K562 (cell line): ENCODE measurements at regions not wholly inside any gene's neighbourhood (a gene's known extent, or its start where the extent isn't known, plus 50 kb on each side); places are given as distances from the start of the nearest gene placed in this dataset.

Experiments used
- ATAC-seq: fragments of 200-7000 bp; cut with Tn5 transposase; 3 replicates; pipeline ENCODE4 v1.9.1; 2020; ENCODE audit warnings: moderate library complexity
- BruUV-seq: library from RNA; stranded (reverse); fragments of 400-500 nt; replicated peaks from 2 replicates; lab custom pipeline; 2021; lab: Mats Ljungman, UMichigan
- CTCF ChIA-PET: fragments of 300-600 bp; formaldehyde crosslinking; extraction: SDS; loops from one replicate; lab custom pipeline; 2021; ENCODE audit warnings: low intra/inter-chr PET ratio; lab: Yijun Ruan, JAX
- POLR2A ChIA-PET: fragments of 300-600, 350-650 bp; sonication (Branson Sonifier 250); formaldehyde crosslinking; extraction: SDS; loops from one replicate; lab custom pipeline; 2021; ENCODE audit warnings: antibody characterized with exemption, inconsistent platforms; lab: Yijun Ruan, JAX
- DNase-seq, 4 experiments: peaks; one replicate each; pipeline versions ENCODE4 v3.0.0 to v3.0.0-alpha.2; 2011 to 2018; ENCODE audit warnings: low spot score in 3 of 4, mixed read lengths in 3 of 4; ENCODE audit errors: extremely low read depth in 1 of 4
- FAIRE-seq: peaks from 2 replicates; lab custom pipeline; 2011; peaks lifted over from hg19 to GRCh38; lab: Jason Lieb, UNC
- H2AFZ ChIP-seq: 2 replicates; pipeline ENCODE4 v1.6.0; 2011; ENCODE audit warnings: low read depth, low read length, control low read depth, inconsistent platforms
- H3K27ac ChIP-seq: fragments of 200-600 bp; 3 replicates; pipeline ENCODE4 v1.8.0; 2011; ENCODE audit warnings: low read depth, mild to moderate bottlenecking, control low read depth, inconsistent platforms, low read length, moderate library complexity, mixed read lengths; ENCODE audit errors: extremely low read depth
- H3K27me3 ChIP-seq, 2 experiments: fragments of 300-600 bp in 1 of 2; 2 replicates in 1 of 2; 3 replicates in 1 of 2; pipeline versions ENCODE4 v1.6.0 to v1.8.0; 2011; ENCODE audit warnings: inconsistent platforms in 2 of 2, low read length in 2 of 2, mild to moderate bottlenecking in 1 of 2, mixed read lengths in 1 of 2, moderate library complexity in 1 of 2; ENCODE audit not compliant: control insufficient read depth in 2 of 2, insufficient read depth in 2 of 2
- H3K36me3 ChIP-seq: fragments of 300-600 bp; 3 replicates; pipeline ENCODE4 v1.8.0; 2011; ENCODE audit warnings: mild to moderate bottlenecking, low read length, inconsistent platforms; ENCODE audit not compliant: control insufficient read depth, insufficient read depth
- H3K4me1 ChIP-seq, 2 experiments: fragments of 200-600 bp in 1 of 2; replicated peaks in 1 of 2; 2 replicates in 1 of 2; 3 replicates in 1 of 2; pipeline versions ENCODE4 v1.5.1 to v1.8.0; 2011; ENCODE audit warnings: inconsistent platforms in 2 of 2, low read length in 2 of 2, mild to moderate bottlenecking in 1 of 2, mixed read lengths in 1 of 2, moderate library complexity in 1 of 2; ENCODE audit not compliant: control insufficient read depth in 2 of 2, insufficient read depth in 2 of 2
- H3K4me2 ChIP-seq: 2 replicates; pipeline ENCODE4 v1.6.1; 2011; ENCODE audit warnings: low read length, control low read depth, inconsistent platforms, mixed read lengths; ENCODE audit not compliant: insufficient read depth
- H3K4me3 ChIP-seq: fragments of 200-600 bp; sonication (generic), shearing (Covaris generic); 2 replicates; pipeline ENCODE4 v1.5.1; 2016; ENCODE audit warnings: control low read depth, inconsistent platforms
- H3K79me2 ChIP-seq: fragments of 200-600 bp; 3 replicates; pipeline ENCODE4 v1.8.0; 2011; ENCODE audit warnings: low read length, inconsistent platforms; ENCODE audit not compliant: control insufficient read depth, insufficient read depth
- H3K9ac ChIP-seq, 2 experiments: 2 replicates each; pipeline versions ENCODE4 v1.6.0 to v1.6.1; 2011; ENCODE audit warnings: low read depth in 2 of 2, low read length in 2 of 2, control low read depth in 1 of 2, inconsistent platforms in 1 of 2, mild to moderate bottlenecking in 1 of 2, mixed read lengths in 1 of 2; ENCODE audit not compliant: insufficient read depth in 1 of 2
- H3K9me1 ChIP-seq: one replicate; pipeline ENCODE4 v1.6.0; 2011; ENCODE audit warnings: inconsistent platforms, mild to moderate bottlenecking, low read length, moderate library complexity; ENCODE audit not compliant: control insufficient read depth, insufficient read depth
- H3K9me3 ChIP-seq: replicated peaks from 2 replicates; pipeline ENCODE4 v1.5.1; 2011; ENCODE audit warnings: low read depth, low read length, inconsistent platforms; ENCODE audit not compliant: control insufficient read depth, insufficient read depth
- H4K20me1 ChIP-seq: replicated peaks from 2 replicates; pipeline ENCODE4 v1.6.1; 2011; ENCODE audit warnings: low read length, inconsistent platforms, mixed read lengths; ENCODE audit not compliant: control insufficient read depth, insufficient read depth
- CCAR2 ChIP-seq: fragments of 200-400 bp; formaldehyde crosslinking; IDR thresholded peaks from 2 replicates; pipeline ENCODE4 v1.6.1; 2017; ENCODE audit warnings: mild to moderate bottlenecking, low read depth, low read length
- DNMT1 ChIP-seq: fragments of 450-650 bp; IDR thresholded peaks from 2 replicates; pipeline ENCODE4 v1.6.1; 2016; ENCODE audit warnings: antibody characterized with exemption, mild to moderate bottlenecking
- ELF4 ChIP-seq: fragments of 450-650 bp; formaldehyde crosslinking; IDR thresholded peaks from 2 replicates; pipeline ENCODE4 v1.4.0; 2022; ENCODE audit warnings: missing genetic modification characterization
- KDM5B ChIP-seq: fragments of 200-600 bp; sonication (generic); IDR thresholded peaks from 2 replicates; pipeline ENCODE4 v1.6.1; 2012; ENCODE audit warnings: low read depth, mild to moderate bottlenecking, moderate library complexity, low read length, control low read depth, inconsistent platforms; ENCODE audit not compliant: insufficient replicate concordance
- MEF2D ChIP-seq: conservative IDR thresholded peaks from 2 replicates; pipeline ENCODE4 v1.6.1; 2016; ENCODE audit warnings: low read depth, missing genetic modification characterization, missing compliant biosample characterization
- NELFE ChIP-seq: IDR thresholded peaks from 2 replicates; pipeline ENCODE4 v1.6.1; 2011; ENCODE audit warnings: mild to moderate bottlenecking; ENCODE audit not compliant: insufficient read depth, insufficient read length
- OTX1 ChIP-seq: fragments of 450-650 bp; formaldehyde crosslinking; IDR thresholded peaks from 2 replicates; pipeline ENCODE4 v1.4.0; 2022; ENCODE audit warnings: mild to moderate bottlenecking
- YBX1 ChIP-seq: fragments of 450-650 bp; IDR thresholded peaks from 2 replicates; pipeline ENCODE4 v1.7.1; 2016; ENCODE audit warnings: mild to moderate bottlenecking
- ZNF347 ChIP-seq: fragments of 450-650 bp; formaldehyde crosslinking; IDR thresholded peaks from 2 replicates; pipeline ENCODE4 v1.4.0; 2020; ENCODE audit warnings: low read depth, mild to moderate bottlenecking, moderate library complexity
- in situ Hi-C: fragments of 300-500 bp; cut with MboI; formaldehyde crosslinking; loops from 4 replicates; pipeline ENCODE4 v1.15.0; 2018; ENCODE audit warnings: inconsistent platforms, mixed read lengths
- intact Hi-C: fragments of 100-400 bp; cut with micrococcal nuclease; formaldehyde crosslinking; loops from 2 replicates; pipeline ENCODE4 v1.14.2; 2022
- TF ChIP-seq, protein P1 (sequence below): sonication (generic); formaldehyde crosslinking; IDR thresholded peaks from 2 replicates; pipeline ENCODE4 v1.8.0; 2022; ENCODE audit warnings: mild to moderate bottlenecking, missing genetic modification reagents, borderline replicate concordance
- TF ChIP-seq, protein P2 (sequence below): sonication (generic); formaldehyde crosslinking; IDR thresholded peaks from 2 replicates; pipeline ENCODE4 v1.8.0; 2022; ENCODE audit warnings: mild to moderate bottlenecking, missing genetic modification reagents
- TF ChIP-seq, protein P3 (sequence below): fragments of 250-450 bp; sonication (Bioruptor Pico); IDR thresholded peaks from 2 replicates; pipeline ENCODE4 v1.8.0; 2021; ENCODE audit warnings: moderate library complexity, mild to moderate bottlenecking, inconsistent platforms
- TF ChIP-seq, protein P4 (sequence below): fragments of 250-450 bp; sonication (Bioruptor Pico); IDR thresholded peaks from 2 replicates; pipeline ENCODE4 v1.4.0; 2020; ENCODE audit warnings: mild to moderate bottlenecking, moderate library complexity

DNA sequence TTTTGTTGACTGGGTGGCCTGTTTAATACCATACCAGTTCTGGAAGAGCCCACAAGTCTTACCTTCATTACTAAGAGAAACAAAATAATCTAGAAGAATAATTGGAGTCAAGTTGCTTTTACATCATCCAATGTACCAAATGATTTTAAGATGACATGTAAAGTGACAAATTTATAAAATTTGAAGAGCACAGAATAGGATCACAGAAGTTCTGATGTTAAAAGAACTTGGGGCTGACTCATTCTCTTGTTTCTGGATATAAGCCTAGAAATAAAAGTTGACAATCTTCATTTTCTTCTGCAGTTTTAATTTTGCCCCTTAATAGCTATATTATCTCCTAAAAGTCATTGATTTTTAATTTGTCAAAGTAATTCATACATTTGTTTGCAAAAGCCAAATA, 317.5 kb upstream of the MARCKS start:
- no peaks in the 10 kb centered on the region for H3K79me2 ChIP-seq
- H3K4me1 ChIP-seq: no peaks in the 10 kb centered on the region
- in situ Hi-C loops: no loop called here
- ChIA-PET POLR2A (no interaction called here), CTCF (no interaction called here)
- no peaks in the 10 kb centered on the region for H3K36me3 ChIP-seq
- BruUV-seq: no TSS peak
- H4K20me1 ChIP-seq: no peaks in the 10 kb centered on the region
- intact Hi-C loops: no loop called here
- no peak overlapping the region for H3K9ac ChIP-seq
- FAIRE-seq: no peak
- no peak overlapping the region for H2AFZ ChIP-seq
- TF ChIP-seq MEF2D (tag): no peak
- TF ChIP-seq, protein P1, sequence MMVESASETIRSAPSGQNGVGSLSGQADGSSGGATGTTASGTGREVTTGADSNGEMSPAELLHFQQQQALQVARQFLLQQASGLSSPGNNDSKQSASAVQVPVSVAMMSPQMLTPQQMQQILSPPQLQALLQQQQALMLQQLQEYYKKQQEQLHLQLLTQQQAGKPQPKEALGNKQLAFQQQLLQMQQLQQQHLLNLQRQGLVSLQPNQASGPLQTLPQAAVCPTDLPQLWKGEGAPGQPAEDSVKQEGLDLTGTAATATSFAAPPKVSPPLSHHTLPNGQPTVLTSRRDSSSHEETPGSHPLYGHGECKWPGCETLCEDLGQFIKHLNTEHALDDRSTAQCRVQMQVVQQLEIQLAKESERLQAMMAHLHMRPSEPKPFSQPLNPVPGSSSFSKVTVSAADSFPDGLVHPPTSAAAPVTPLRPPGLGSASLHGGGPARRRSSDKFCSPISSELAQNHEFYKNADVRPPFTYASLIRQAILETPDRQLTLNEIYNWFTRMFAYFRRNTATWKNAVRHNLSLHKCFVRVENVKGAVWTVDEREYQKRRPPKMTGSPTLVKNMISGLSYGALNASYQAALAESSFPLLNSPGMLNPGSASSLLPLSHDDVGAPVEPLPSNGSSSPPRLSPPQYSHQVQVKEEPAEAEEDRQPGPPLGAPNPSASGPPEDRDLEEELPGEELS: no peak
- no peak for TF ChIP-seq ELF4 (CRISPR knock-in tag)
- TF ChIP-seq, protein P2, sequence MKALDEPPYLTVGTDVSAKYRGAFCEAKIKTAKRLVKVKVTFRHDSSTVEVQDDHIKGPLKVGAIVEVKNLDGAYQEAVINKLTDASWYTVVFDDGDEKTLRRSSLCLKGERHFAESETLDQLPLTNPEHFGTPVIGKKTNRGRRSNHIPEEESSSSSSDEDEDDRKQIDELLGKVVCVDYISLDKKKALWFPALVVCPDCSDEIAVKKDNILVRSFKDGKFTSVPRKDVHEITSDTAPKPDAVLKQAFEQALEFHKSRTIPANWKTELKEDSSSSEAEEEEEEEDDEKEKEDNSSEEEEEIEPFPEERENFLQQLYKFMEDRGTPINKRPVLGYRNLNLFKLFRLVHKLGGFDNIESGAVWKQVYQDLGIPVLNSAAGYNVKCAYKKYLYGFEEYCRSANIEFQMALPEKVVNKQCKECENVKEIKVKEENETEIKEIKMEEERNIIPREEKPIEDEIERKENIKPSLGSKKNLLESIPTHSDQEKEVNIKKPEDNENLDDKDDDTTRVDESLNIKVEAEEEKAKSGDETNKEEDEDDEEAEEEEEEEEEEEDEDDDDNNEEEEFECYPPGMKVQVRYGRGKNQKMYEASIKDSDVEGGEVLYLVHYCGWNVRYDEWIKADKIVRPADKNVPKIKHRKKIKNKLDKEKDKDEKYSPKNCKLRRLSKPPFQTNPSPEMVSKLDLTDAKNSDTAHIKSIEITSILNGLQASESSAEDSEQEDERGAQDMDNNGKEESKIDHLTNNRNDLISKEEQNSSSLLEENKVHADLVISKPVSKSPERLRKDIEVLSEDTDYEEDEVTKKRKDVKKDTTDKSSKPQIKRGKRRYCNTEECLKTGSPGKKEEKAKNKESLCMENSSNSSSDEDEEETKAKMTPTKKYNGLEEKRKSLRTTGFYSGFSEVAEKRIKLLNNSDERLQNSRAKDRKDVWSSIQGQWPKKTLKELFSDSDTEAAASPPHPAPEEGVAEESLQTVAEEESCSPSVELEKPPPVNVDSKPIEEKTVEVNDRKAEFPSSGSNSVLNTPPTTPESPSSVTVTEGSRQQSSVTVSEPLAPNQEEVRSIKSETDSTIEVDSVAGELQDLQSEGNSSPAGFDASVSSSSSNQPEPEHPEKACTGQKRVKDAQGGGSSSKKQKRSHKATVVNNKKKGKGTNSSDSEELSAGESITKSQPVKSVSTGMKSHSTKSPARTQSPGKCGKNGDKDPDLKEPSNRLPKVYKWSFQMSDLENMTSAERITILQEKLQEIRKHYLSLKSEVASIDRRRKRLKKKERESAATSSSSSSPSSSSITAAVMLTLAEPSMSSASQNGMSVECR (CRISPR knock-in tag): no peak
- TF ChIP-seq DNMT1: no peak
- TF ChIP-seq, protein P3, sequence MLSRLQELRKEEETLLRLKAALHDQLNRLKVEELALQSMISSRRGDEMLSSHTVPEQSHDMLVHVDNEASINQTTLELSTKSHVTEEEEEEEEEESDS (CRISPR knock-in tag): no peak
- TF ChIP-seq KDM5B: no peak
- TF ChIP-seq NELFE: no peak
- no peak for TF ChIP-seq OTX1 (CRISPR knock-in tag)
- no peak for TF ChIP-seq YBX1
- no peak for TF ChIP-seq ZNF347
- TF ChIP-seq, protein P4, sequence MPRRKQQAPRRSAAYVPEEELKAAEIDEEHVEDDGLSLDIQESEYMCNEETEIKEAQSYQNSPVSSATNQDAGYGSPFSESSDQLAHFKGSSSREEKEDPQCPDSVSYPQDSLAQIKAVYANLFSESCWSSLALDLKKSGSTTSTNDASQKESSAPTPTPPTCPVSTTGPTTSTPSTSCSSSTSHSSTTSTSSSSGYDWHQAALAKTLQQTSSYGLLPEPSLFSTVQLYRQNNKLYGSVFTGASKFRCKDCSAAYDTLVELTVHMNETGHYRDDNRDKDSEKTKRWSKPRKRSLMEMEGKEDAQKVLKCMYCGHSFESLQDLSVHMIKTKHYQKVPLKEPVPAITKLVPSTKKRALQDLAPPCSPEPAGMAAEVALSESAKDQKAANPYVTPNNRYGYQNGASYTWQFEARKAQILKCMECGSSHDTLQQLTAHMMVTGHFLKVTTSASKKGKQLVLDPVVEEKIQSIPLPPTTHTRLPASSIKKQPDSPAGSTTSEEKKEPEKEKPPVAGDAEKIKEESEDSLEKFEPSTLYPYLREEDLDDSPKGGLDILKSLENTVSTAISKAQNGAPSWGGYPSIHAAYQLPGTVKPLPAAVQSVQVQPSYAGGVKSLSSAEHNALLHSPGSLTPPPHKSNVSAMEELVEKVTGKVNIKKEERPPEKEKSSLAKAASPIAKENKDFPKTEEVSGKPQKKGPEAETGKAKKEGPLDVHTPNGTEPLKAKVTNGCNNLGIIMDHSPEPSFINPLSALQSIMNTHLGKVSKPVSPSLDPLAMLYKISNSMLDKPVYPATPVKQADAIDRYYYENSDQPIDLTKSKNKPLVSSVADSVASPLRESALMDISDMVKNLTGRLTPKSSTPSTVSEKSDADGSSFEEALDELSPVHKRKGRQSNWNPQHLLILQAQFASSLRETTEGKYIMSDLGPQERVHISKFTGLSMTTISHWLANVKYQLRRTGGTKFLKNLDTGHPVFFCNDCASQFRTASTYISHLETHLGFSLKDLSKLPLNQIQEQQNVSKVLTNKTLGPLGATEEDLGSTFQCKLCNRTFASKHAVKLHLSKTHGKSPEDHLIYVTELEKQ: no peak
- TF ChIP-seq CCAR2: no peak
- no peaks in the 10 kb centered on the region for H3K9me1 ChIP-seq
- H3K4me2 ChIP-seq: no peak overlapping the region
- no peak overlapping the region for H3K27ac ChIP-seq
- no peak overlapping the region for H3K4me3 ChIP-seq
- no peaks in the 10 kb centered on the region for H3K9me3 ChIP-seq
- no peak for DNase-seq
- no peak for ATAC-seq
- no peaks in the 10 kb centered on the region for H3K27me3 ChIP-seq
